CD4-positive, alpha-beta memory T cell (primary cell): ENCODE measurements at regions not wholly inside any gene's neighbourhood (a gene's known extent, or its start where the extent isn't known, plus 50 kb on each side); places are given as distances from the start of the nearest gene placed in this dataset.

Experiments used
- CTCF ChIA-PET: fragments of 350-600 bp; sonication (Branson Sonifier 250); formaldehyde crosslinking; loops from one replicate; lab custom pipeline; 2021; ENCODE audit warnings: inconsistent platforms; ENCODE audit not compliant: partially characterized antibody; lab: Charles Lee
- POLR2A ChIA-PET: fragments of 350-600 bp; sonication (Branson Sonifier 250); formaldehyde crosslinking; loops from one replicate; lab custom pipeline; 2021; ENCODE audit not compliant: partially characterized antibody; lab: Charles Lee
- DNase-seq, 5 donors: peaks; one replicate each; pipeline versions ENCODE4 v3.0.0 to v3.0.0-alpha.2; 2020 to 2022; ENCODE audit warnings: mixed read lengths in 1 of 5
- H3K27ac ChIP-seq: one replicate; pipeline ENCODE4 v1.7.0; 2013; ENCODE audit warnings: low read depth, low read length
- H3K27me3 ChIP-seq: 2 replicates; pipeline ENCODE4 v1.7.0; 2013; ENCODE audit warnings: mild to moderate bottlenecking, low read length, moderate library complexity; ENCODE audit not compliant: insufficient read depth
- H3K36me3 ChIP-seq: 2 replicates; pipeline ENCODE4 v1.7.0; 2013; ENCODE audit warnings: mild to moderate bottlenecking, low read length, moderate library complexity; ENCODE audit not compliant: insufficient read depth
- H3K4me1 ChIP-seq: 2 replicates; pipeline ENCODE4 v1.7.0; 2013; ENCODE audit warnings: mild to moderate bottlenecking, low read length, moderate library complexity; ENCODE audit not compliant: insufficient read depth
- H3K4me3 ChIP-seq, 2 donors: one replicate each; pipeline ENCODE4 v1.7.0; 2013; ENCODE audit warnings: low read length in 2 of 2, mild to moderate bottlenecking in 1 of 2
- H3K9me3 ChIP-seq, 2 donors: one replicate each; pipeline ENCODE4 v1.7.0; 2013; ENCODE audit warnings: low read length in 2 of 2, control low read depth in 1 of 2; ENCODE audit not compliant: control insufficient read depth in 1 of 2
- H3K27ac Mint-ChIP-seq, 7 donors: one replicate each; pipeline ENCODE4 v1.8.0; 2020 to 2021; ENCODE audit warnings: mixed read lengths in 7 of 7, mild to moderate bottlenecking in 6 of 7, inconsistent platforms in 3 of 7, moderate library complexity in 3 of 7
- H3K27me3 Mint-ChIP-seq, 2 donors: one replicate each; pipeline ENCODE4 v1.8.0; 2020 to 2021; ENCODE audit warnings: mixed read lengths in 2 of 2
- H3K36me3 Mint-ChIP-seq, 2 donors: one replicate each; pipeline ENCODE4 v1.8.0; 2020 to 2021; ENCODE audit warnings: mixed read lengths in 2 of 2, inconsistent platforms in 1 of 2, mild to moderate bottlenecking in 1 of 2
- H3K4me1 Mint-ChIP-seq, 4 donors: one replicate each; pipeline ENCODE4 v1.8.0; 2020 to 2021; ENCODE audit warnings: mixed read lengths in 4 of 4, mild to moderate bottlenecking in 1 of 4
- H3K4me3 Mint-ChIP-seq, 8 donors: one replicate each; pipeline ENCODE4 v1.8.0; 2020 to 2021; ENCODE audit warnings: mixed read lengths in 8 of 8, mild to moderate bottlenecking in 7 of 8, moderate library complexity in 6 of 8, inconsistent platforms in 3 of 8
- H3K9me3 Mint-ChIP-seq, 8 donors: one replicate each; pipeline ENCODE4 v1.8.0; 2020 to 2021; ENCODE audit warnings: mixed read lengths in 8 of 8, mild to moderate bottlenecking in 5 of 8, inconsistent platforms in 3 of 8, moderate library complexity in 1 of 8
- intact Hi-C: fragments of 100-400 bp; cut with micrococcal nuclease; formaldehyde crosslinking; loops from one replicate; pipeline ENCODE4 v1.15.1; 2023

- Mint-ChIP-seq H3K27ac (no peak overlapping the region), H3K9me3 (peaks cover 0 to 12% (median 1%) of the 10 kb centered on the region in 8 donors), H3K27me3 (no peaks in the 10 kb centered on the region), H3K4me1 (no peaks in the 10 kb centered on the region), H3K36me3 (no peaks in the 10 kb centered on the region), H3K4me3 (no peak overlapping the region)
- CTCF ChIA-PET = no interaction called here
- POLR2A ChIA-PET = no interaction called here
- Histone ChIP-seq H3K36me3 (no peaks in the 10 kb centered on the region), H3K4me1 (no peaks in the 10 kb centered on the region), H3K27me3 (no peaks in the 10 kb centered on the region), H3K9me3 (no peaks in the 10 kb centered on the region), H3K4me3 (no peak overlapping the region), H3K27ac (no peak overlapping the region)
- DNase-seq = no peak
- intact Hi-C loops = no loop called here
Observed at GRCh38 chr2:212618636-212619035, 80.0 kb upstream of the ERBB4 start.

GRCh38 chr2:212610872-212611425 lies 72.3 kb upstream of the ERBB4 start:
- Histone ChIP-seq H3K4me3 (no peak overlapping the region), H3K36me3 (no peaks in the 10 kb centered on the region), H3K27me3 (no peaks in the 10 kb centered on the region), H3K9me3 (peaks cover 0 to 4% of the 10 kb centered on the region in 2 donors), H3K27ac (no peak overlapping the region), H3K4me1 (no peaks in the 10 kb centered on the region)
- intact Hi-C loops = no loop called here
- Mint-ChIP-seq H3K4me1 (no peaks in the 10 kb centered on the region), H3K4me3 (no peak overlapping the region), H3K27me3 (no peaks in the 10 kb centered on the region), H3K36me3 (no peaks in the 10 kb centered on the region), H3K9me3 (peaks cover 0 to 3% (median 0%) of the 10 kb centered on the region in 8 donors), H3K27ac (no peak overlapping the region)
- ChIA-PET CTCF (no interaction called here), POLR2A (no interaction called here)
- DNase-seq = no peak

- CTCF ChIA-PET = no interaction called here
- Mint-ChIP-seq H3K4me3 (no peak overlapping the region), H3K9me3 (peaks cover 0 to 3% (median 0%) of the 10 kb centered on the region in 8 donors), H3K36me3 (no peaks in the 10 kb centered on the region), H3K4me1 (no peaks in the 10 kb centered on the region), H3K27me3 (peaks cover 0 to 3% of the 10 kb centered on the region in 2 donors), H3K27ac (no peak overlapping the region)
- no peaks in the 10 kb centered on the region for H3K4me1 ChIP-seq
- no peak overlapping the region for H3K4me3 ChIP-seq
- no peak for DNase-seq
- POLR2A ChIA-PET = no interaction called here
- H3K27ac ChIP-seq = no peak overlapping the region
- peaks cover 0 to 4% of the 10 kb centered on the region in 2 donors for H3K9me3 ChIP-seq
- intact Hi-C loops = no loop called here
- H3K27me3 ChIP-seq = no peaks in the 10 kb centered on the region
- no peaks in the 10 kb centered on the region for H3K36me3 ChIP-seq
Observed at GRCh38 chr2:212609479-212609878, 70.9 kb upstream of the ERBB4 start.

GRCh38 chr2:212607080-212607479 lies 68.5 kb upstream of the ERBB4 start:
- ChIA-PET CTCF (no interaction called here), POLR2A (no interaction called here)
- no peaks in the 10 kb centered on the region for H3K4me1 Mint-ChIP-seq
- Histone ChIP-seq H3K27me3 (no peaks in the 10 kb centered on the region), H3K4me3 (no peak overlapping the region), H3K27ac (no peak overlapping the region), H3K36me3 (no peaks in the 10 kb centered on the region), H3K4me1 (no peaks in the 10 kb centered on the region), H3K9me3 (peaks cover 0 to 4% of the 10 kb centered on the region in 2 donors)
- no peak overlapping the region for H3K4me3 Mint-ChIP-seq
- no peaks in the 10 kb centered on the region for H3K36me3 Mint-ChIP-seq
- intact Hi-C loops = no loop called here
- DNase-seq = no peak
- no peak overlapping the region for H3K27ac Mint-ChIP-seq
- peaks cover 0 to 3% of the 10 kb centered on the region in 2 donors for H3K27me3 Mint-ChIP-seq
- H3K9me3 Mint-ChIP-seq = peaks cover 0 to 3% (median 0%) of the 10 kb centered on the region in 8 donors

- peaks cover 0 to 3% (median 0%) of the 10 kb centered on the region in 8 donors for H3K9me3 Mint-ChIP-seq
- CTCF ChIA-PET = no interaction called here
Observed at GRCh38 chr2:212606232-212606631, 67.6 kb upstream of the ERBB4 start.

GRCh38 chr2:212596688-212597087 lies 58.1 kb upstream of the ERBB4 start:
- Histone ChIP-seq H3K4me1 (no peaks in the 10 kb centered on the region), H3K4me3 (no peak overlapping the region), H3K27me3 (no peaks in the 10 kb centered on the region), H3K27ac (no peak overlapping the region), H3K36me3 (no peaks in the 10 kb centered on the region), H3K9me3 (no peaks in the 10 kb centered on the region)
- Mint-ChIP-seq H3K27me3 (peaks cover 0 to 1% of the 10 kb centered on the region in 2 donors), H3K36me3 (no peaks in the 10 kb centered on the region), H3K9me3 (peaks cover 0 to 3% (median 0%) of the 10 kb centered on the region in 8 donors), H3K27ac (no peak overlapping the region), H3K4me1 (no peaks in the 10 kb centered on the region), H3K4me3 (no peak overlapping the region)
- intact Hi-C loops = no loop called here
- CTCF ChIA-PET = no interaction called here
- no peak for DNase-seq
- POLR2A ChIA-PET = no interaction called here

More at GRCh38 chr2:212606232-212606631, 67.6 kb upstream of the ERBB4 start:
- Mint-ChIP-seq H3K4me3 (peak overlapping the region in 1 of 8 donors; percentile 34), H3K27me3 (peaks cover 0 to 3% of the 10 kb centered on the region in 2 donors), H3K4me1 (no peaks in the 10 kb centered on the region), H3K36me3 (no peaks in the 10 kb centered on the region), H3K27ac (no peak overlapping the region)
- no peak overlapping the region for H3K27ac ChIP-seq
- POLR2A ChIA-PET = no interaction called here
- peaks cover 0 to 2% of the 10 kb centered on the region in 2 donors for H3K9me3 ChIP-seq
- no peaks in the 10 kb centered on the region for H3K36me3 ChIP-seq
- intact Hi-C loops = no loop called here
- no peaks in the 10 kb centered on the region for H3K27me3 ChIP-seq
- H3K4me3 ChIP-seq = no peak overlapping the region
- H3K4me1 ChIP-seq = no peaks in the 10 kb centered on the region
- DNase-seq = no peak

- ChIA-PET CTCF (no interaction called here), POLR2A (no interaction called here)
- Mint-ChIP-seq H3K27ac (no peak overlapping the region), H3K36me3 (no peaks in the 10 kb centered on the region), H3K4me1 (no peaks in the 10 kb centered on the region), H3K9me3 (peaks cover 0 to 3% (median 0%) of the 10 kb centered on the region in 8 donors), H3K27me3 (peaks cover 0 to 1% of the 10 kb centered on the region in 2 donors), H3K4me3 (no peak overlapping the region)
- H3K9me3 ChIP-seq = no peaks in the 10 kb centered on the region
- no peaks in the 10 kb centered on the region for H3K27me3 ChIP-seq
- intact Hi-C loops = no loop called here
- no peaks in the 10 kb centered on the region for H3K36me3 ChIP-seq
- H3K4me1 ChIP-seq = no peaks in the 10 kb centered on the region
- no peak for DNase-seq
- no peak overlapping the region for H3K4me3 ChIP-seq
- H3K27ac ChIP-seq = no peak overlapping the region
Observed at GRCh38 chr2:212596276-212596675, 57.7 kb upstream of the ERBB4 start.
